Spinal cord (tissue), 9 donors: ENCODE measurements at regions not wholly inside any gene's neighbourhood (a gene's known extent, or its start where the extent isn't known, plus 50 kb on each side); places are given as distances from the start of the nearest gene placed in this dataset.

Experiments
- DNase-seq, 6 donors: peaks; one replicate each; pipeline versions ENCODE4 v3.0.0 to v3.0.0-alpha.2; 2013 to 2015; ENCODE audit warnings: low spot score in 6 of 6, low read depth in 4 of 6
- H3K27ac ChIP-seq: one replicate; pipeline ENCODE4 v1.5.1; 2013; ENCODE audit warnings: low read depth, low read length, control low read depth
- H3K27me3 ChIP-seq: one replicate; pipeline ENCODE4 v1.6.1; 2013; ENCODE audit warnings: low read length; ENCODE audit not compliant: control insufficient read depth, insufficient read depth
- H3K36me3 ChIP-seq: one replicate; pipeline ENCODE4 v1.6.1; 2013; ENCODE audit warnings: low read length; ENCODE audit not compliant: control insufficient read depth, insufficient read depth
- H3K4me1 ChIP-seq: one replicate; pipeline ENCODE4 v1.6.1; 2013; ENCODE audit warnings: low read length; ENCODE audit not compliant: control insufficient read depth, insufficient read depth
- H3K4me3 ChIP-seq: one replicate; pipeline ENCODE4 v1.5.1; 2013; ENCODE audit warnings: low read depth, low read length, control low read depth
- H3K9me3 ChIP-seq: one replicate; pipeline ENCODE4 v1.6.1; 2013; ENCODE audit warnings: low read length; ENCODE audit not compliant: control insufficient read depth, insufficient read depth
- WGBS: methylation state at CpG from one replicate; pipeline ENCODE4 v1.1.5; 2013; ENCODE audit warnings: missing lambda C conversion rate; ENCODE audit not compliant: insufficient coverage; 5-methylcytosine and 5-hydroxymethylcytosine counted together
- donor health status: healthy.

DNA sequence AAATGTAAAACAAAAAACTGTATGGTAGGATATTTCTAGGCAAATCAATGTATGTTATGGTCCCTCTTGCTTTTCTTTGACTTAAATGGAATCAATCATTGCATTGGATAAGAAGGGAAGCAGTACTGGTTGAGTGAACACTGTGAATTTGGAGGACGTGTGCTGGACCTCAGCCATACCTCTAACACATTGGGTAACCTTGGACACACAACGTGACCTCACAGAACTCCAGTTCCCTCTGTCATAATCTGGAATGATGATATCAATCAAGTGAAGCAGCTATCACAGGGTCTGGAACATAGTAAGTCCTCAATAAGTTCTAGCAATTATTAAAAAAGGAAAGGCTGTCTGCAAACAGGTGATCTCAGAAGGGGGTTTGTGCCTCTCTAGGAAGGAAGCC, 474.9 kb upstream of the TCF4 start:
- no CpG with 5 or more reads among the region's 2 CpGs for WGBS
- H3K27ac ChIP-seq: no peak overlapping the region
- no peak overlapping the region for H3K4me3 ChIP-seq
- no peaks in the 10 kb centered on the region for H3K4me1 ChIP-seq
- no peaks in the 10 kb centered on the region for H3K27me3 ChIP-seq
- DNase-seq: no peak
- H3K36me3 ChIP-seq: no peaks in the 10 kb centered on the region
- H3K9me3 ChIP-seq: no peaks in the 10 kb centered on the region

DNA sequence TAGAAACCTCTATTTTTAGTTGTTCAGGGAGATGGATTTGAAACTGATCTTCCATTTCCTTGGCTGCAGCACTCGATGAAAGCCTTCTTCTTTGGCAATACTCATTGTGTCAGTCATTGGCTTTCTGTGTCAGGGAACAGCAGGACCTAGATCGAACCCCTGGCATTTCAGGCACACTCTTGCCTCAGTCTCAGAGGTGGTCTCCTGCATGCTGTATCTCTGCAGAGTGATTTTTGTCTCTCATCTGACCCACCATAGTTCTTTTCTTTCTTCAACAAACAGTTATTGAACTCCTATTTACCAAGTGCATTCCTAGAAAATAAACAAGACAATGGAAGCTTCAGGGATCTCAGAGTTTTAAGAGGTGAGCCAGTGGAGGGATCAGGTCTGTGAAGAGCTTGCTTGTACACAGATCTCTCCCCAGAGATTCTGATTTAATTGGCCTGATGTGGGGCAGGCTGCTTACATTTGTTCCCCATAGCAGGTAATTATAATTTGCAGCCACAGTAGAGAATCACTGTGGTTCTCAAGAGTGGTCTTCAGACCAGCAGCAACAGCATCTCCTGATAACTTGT, 473.1 kb upstream of the TCF4 start:
- no peaks in the 10 kb centered on the region for H3K4me1 ChIP-seq
- WGBS: 60% methylated on average over 2 of the region's 2 CpGs
- no peak for DNase-seq
- H3K36me3 ChIP-seq: no peaks in the 10 kb centered on the region
- no peak overlapping the region for H3K27ac ChIP-seq
- no peak overlapping the region for H3K4me3 ChIP-seq
- H3K27me3 ChIP-seq: no peaks in the 10 kb centered on the region
- H3K9me3 ChIP-seq: no peaks in the 10 kb centered on the region

DNA sequence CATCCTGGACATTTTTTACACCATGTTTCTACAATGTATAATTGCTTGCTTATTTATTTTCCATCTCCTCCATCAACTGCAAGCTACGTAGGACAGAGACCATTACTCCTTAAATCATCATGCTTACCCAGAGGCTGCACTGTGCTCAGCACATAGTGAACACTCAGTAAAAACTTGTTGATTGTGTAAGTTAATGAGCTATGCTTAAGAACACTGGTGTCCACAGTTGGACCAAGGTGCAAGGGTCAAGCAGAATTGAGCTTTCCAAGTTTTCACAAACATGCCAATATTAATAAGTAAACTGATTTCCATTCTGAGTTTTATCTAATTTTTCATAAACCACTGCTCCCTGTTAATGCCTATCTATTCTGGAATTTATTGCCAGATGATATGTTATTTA, 464.2 kb upstream of the TCF4 start:
- no peaks in the 10 kb centered on the region for H3K27me3 ChIP-seq
- H3K27ac ChIP-seq: no peak overlapping the region
- no CpG with 5 or more reads among the region's 1 CpG for WGBS
- peaks cover 5% of the 10 kb centered on the region for H3K9me3 ChIP-seq
- H3K36me3 ChIP-seq: no peaks in the 10 kb centered on the region
- H3K4me1 ChIP-seq: no peaks in the 10 kb centered on the region
- no peak overlapping the region for H3K4me3 ChIP-seq
- DNase-seq: no peak

GRCh38 chr18:56044239-56044638, 456.2 kb upstream of the TCF4 start:
- Histone ChIP-seq H3K4me1 (peaks cover 5% of the 10 kb centered on the region), H3K4me3 (no peak overlapping the region), H3K9me3 (peaks cover 5% of the 10 kb centered on the region), H3K27ac (peak overlapping the region; percentile 77), H3K36me3 (no peaks in the 10 kb centered on the region), H3K27me3 (no peaks in the 10 kb centered on the region)
- WGBS: no CpG with 5 or more reads among the region's 1 CpG
- peak in 1 of 6 donors; percentile 32 for DNase-seq

- Histone ChIP-seq H3K9me3 (peaks cover 5% of the 10 kb centered on the region), H3K36me3 (no peaks in the 10 kb centered on the region), H3K4me1 (peaks cover 5% of the 10 kb centered on the region), H3K27ac (peak overlapping the region; percentile 77), H3K27me3 (no peaks in the 10 kb centered on the region), H3K4me3 (no peak overlapping the region)
- peak; percentile 57 to 92 (median 64) for DNase-seq
- whole genome bisulfite sequencing: 27% methylated on average over 2 of the region's 4 CpGs
These were observed 455.7 kb upstream of the TCF4 start for GRCh38 chr18:56043641-56044061.

GRCh38 chr18:56042915-56043536, 455.0 kb upstream of the TCF4 start:
- Histone ChIP-seq H3K27me3 (no peaks in the 10 kb centered on the region), H3K4me1 (peaks cover 5% of the 10 kb centered on the region), H3K4me3 (no peak overlapping the region), H3K36me3 (no peaks in the 10 kb centered on the region), H3K27ac (peak overlapping the region; percentile 77), H3K9me3 (peaks cover 5% of the 10 kb centered on the region)
- peak in 2 of 6 donors; percentile 30 to 44 for DNase-seq
- 27% methylated on average over 2 of the region's 2 CpGs for WGBS

GRCh38 chr18:56038171-56039030, 450.4 kb upstream of the TCF4 start:
- H3K27ac ChIP-seq: no peak overlapping the region
- peak in 2 of 6 donors; percentile 53 to 68 for DNase-seq
- H3K27me3 ChIP-seq: no peaks in the 10 kb centered on the region
- H3K4me3 ChIP-seq: no peak overlapping the region
- H3K4me1 ChIP-seq: no peaks in the 10 kb centered on the region
- no peaks in the 10 kb centered on the region for H3K36me3 ChIP-seq
- peaks cover under 1% of the 10 kb centered on the region for H3K9me3 ChIP-seq
- 74% methylated on average over 4 of the region's 8 CpGs for whole genome bisulfite sequencing

- Histone ChIP-seq H3K9me3 (peaks cover 1% of the 10 kb centered on the region), H3K27me3 (no peaks in the 10 kb centered on the region), H3K4me1 (no peaks in the 10 kb centered on the region), H3K27ac (no peak overlapping the region), H3K4me3 (no peak overlapping the region), H3K36me3 (no peaks in the 10 kb centered on the region)
- DNase-seq: peak in 1 of 6 donors; percentile 79
- WGBS: no CpG with 5 or more reads among the region's 2 CpGs
These were observed 448.7 kb upstream of the TCF4 start for GRCh38 chr18:56036741-56037140.

DNA sequence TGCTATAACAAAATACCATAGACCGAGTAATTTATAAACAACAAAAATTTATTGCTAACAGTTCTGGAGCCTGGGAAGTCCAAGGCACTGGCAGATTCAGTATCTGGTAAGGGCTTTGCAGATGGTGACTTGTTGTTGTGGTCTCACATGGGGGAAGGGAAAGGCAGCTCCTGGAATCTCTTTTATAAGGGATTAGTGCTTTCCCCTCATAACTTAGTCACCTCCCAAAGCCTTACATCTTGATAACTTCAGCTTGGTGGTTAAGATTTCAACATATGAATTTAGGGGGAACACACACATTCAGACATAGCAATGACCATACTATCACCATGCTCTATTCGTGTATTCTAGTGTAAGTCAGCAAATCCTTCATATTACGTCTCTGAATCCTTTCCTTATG, 447.6 kb upstream of the TCF4 start:
- Histone ChIP-seq H3K9me3 (peaks cover 1% of the 10 kb centered on the region), H3K27ac (no peak overlapping the region), H3K36me3 (no peaks in the 10 kb centered on the region), H3K4me3 (no peak overlapping the region), H3K27me3 (no peaks in the 10 kb centered on the region), H3K4me1 (no peaks in the 10 kb centered on the region)
- WGBS: 100% methylated on average over 1 of the region's 3 CpGs
- DNase-seq: no peak
